ENCODE measurements at regions not wholly inside any gene's neighbourhood (a gene's known extent, or its start where the extent isn't known, plus 50 kb on each side); places are given as distances from the start of the nearest gene placed in this dataset.
A peak's percentile ranks its signal among the peaks of the same experiment; 100 is the strongest.
"Not testable (repeated sequence)": the region's sequence is repeated elsewhere in the genome, so short reads cannot be mapped to it uniquely, and the experiment has no call there.

DNA sequence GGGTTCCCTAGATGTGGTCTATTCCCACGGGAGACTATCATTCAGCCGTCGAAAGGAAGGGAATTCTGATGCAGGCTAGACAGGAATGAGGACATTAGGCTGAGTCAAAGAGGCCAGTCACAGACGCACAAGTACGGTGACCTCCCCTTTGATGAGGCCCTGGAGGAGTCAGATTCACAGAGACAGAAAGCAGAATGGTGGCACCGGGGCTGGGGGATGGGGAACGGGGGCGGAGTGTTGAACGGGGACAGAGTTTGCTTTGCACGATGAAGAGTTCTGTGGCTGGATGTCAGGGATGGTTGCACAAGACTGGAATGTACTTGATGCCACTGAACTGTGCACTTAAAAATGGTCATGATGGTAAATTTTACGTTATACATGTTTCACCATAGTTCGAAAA lies 3983.1 kb upstream of the TPTE start:
- not testable (repeated sequence) for H3K9me3 ChIP-seq, H3K36me3 ChIP-seq, DNase-seq, H3K4me3 ChIP-seq, H3K27me3 ChIP-seq

DNA sequence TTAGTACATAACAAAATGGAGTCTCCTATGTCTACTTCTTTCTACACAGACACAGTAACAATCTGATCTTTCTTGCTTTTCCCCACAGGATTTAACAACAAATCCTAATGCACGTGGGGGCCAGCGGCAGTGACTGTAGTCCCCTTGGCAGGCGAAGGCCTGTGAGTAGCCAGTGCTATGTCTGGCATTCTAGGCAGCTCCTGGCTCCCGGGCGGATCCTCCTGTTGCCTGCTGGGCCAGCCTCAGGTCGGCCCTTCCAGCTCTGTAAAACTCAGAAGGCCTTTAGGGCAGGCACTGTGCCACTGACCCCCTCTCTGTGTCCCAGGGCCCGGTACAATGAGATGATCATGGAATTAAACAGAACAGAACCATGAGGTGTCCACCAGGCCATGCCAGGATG lies 3981.7 kb upstream of the TPTE start:
- not testable (repeated sequence) for DNase-seq, H3K9me3 ChIP-seq, H3K4me3 ChIP-seq, H3K36me3 ChIP-seq, H3K27me3 ChIP-seq

GRCh38 chr21:6541036-6541435 lies 3980.3 kb upstream of the TPTE start:
- H3K36me3 ChIP-seq, H3K27me3 ChIP-seq, DNase-seq, H3K9me3 ChIP-seq, H3K4me3 ChIP-seq: not testable (repeated sequence)

DNA sequence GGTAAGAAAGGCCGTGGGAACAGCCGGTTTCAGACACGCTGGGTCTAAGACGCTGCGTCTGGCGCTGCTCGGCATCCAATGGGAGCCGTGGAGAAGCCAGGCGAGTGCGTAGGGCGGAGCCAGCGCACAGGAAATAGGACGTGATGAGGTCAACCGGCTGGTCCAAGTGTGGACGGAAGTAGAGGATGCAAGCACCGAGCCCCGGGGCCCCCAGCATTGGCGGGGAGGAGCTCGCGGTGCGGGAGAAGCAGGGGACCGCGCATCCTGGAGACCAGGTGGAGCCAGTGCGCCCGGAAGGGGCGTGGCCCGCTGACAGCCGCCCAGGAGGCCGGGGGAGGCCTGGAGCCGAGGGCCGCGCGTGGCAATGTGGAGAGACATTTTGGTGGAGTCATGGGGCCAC lies 3976.1 kb upstream of the TPTE start:
- not testable (repeated sequence) for DNase-seq, H3K4me3 ChIP-seq

DNA sequence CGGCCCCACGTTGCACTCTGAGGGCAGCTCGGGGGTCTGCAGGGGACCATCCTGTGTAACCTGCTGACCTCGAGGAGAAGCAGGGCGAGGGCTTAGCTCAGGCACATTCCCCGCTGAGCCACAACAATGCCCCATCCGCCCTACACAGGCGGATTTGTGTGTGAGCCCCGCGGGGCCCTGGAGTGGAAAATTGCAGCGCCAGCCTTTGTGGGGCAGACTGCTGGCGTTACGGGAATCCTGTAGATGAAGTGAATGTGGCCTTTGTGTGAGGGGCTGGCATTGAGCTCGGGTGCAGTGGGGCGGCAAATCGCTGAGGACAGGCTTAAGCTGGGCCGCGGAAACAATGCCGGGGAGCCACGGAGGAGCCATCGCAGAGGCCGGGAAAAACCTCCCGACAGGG lies 3970.3 kb upstream of the TPTE start:
- not testable (repeated sequence) for H3K9me3 ChIP-seq, H3K4me3 ChIP-seq, H3K36me3 ChIP-seq, H3K27me3 ChIP-seq, DNase-seq

More for the DNA sequence above, 3976.1 kb upstream of the TPTE start:
- not testable (repeated sequence) for H3K27me3 ChIP-seq, H3K36me3 ChIP-seq, H3K9me3 ChIP-seq

DNA sequence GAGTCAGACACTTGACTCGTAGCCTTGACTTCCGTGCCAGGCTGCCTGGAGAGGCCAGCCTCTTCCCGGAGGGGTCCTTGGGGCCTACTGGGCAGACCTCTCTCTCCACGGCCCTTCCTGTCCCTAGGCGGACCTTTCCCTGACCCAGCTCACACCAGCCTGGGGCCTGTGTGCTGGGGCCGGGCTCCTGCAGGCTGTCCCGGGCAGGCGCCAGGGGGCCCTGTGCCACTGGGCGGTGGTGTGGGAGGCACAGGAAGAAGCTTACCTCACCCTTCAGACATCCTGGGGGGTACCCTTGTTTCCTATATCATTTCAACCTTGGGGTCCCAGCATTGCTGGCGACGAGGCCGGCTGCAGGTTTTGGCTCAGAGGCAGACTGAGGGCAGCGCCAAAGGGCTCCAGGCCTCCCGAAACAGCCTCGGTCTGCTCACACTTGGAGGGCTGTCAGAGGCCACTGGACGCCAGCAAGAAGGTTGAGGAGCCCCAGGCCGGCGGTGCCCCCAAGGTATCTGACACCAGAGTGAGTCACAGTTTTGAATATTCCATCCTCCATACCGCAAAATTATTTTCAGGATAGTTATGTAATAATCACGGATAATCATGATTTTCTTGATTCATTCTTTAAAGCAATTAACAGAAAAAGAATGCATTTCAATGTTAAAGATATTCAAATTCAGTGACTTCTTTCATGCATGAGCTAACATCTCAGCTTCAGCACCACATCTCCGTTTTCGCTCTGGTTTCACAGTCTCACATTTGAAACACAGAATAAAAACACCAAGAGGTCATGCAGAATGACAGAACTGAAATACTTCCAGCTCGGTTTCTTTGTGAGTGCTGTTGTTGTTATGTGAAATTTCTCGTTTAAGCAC lies 3967.6 kb upstream of the TPTE start:
- H3K9me3 ChIP-seq, DNase-seq, H3K4me3 ChIP-seq, H3K36me3 ChIP-seq, H3K27me3 ChIP-seq: not testable (repeated sequence)

- H3K36me3 ChIP-seq, H3K4me3 ChIP-seq, DNase-seq, H3K9me3 ChIP-seq, H3K27me3 ChIP-seq: not testable (repeated sequence)
Measured at GRCh38 chr21:6554377-6554864, 3967.0 kb upstream of the TPTE start.

GRCh38 chr21:6556516-6556915 lies 3964.9 kb upstream of the TPTE start:
- H3K27me3 ChIP-seq, H3K4me3 ChIP-seq, H3K9me3 ChIP-seq, DNase-seq, H3K36me3 ChIP-seq: not testable (repeated sequence)

- H3K27me3 ChIP-seq, H3K4me3 ChIP-seq, H3K9me3 ChIP-seq, H3K36me3 ChIP-seq, DNase-seq: not testable (repeated sequence)
Measured at GRCh38 chr21:6557415-6557814, 3964.0 kb upstream of the TPTE start.

DNA sequence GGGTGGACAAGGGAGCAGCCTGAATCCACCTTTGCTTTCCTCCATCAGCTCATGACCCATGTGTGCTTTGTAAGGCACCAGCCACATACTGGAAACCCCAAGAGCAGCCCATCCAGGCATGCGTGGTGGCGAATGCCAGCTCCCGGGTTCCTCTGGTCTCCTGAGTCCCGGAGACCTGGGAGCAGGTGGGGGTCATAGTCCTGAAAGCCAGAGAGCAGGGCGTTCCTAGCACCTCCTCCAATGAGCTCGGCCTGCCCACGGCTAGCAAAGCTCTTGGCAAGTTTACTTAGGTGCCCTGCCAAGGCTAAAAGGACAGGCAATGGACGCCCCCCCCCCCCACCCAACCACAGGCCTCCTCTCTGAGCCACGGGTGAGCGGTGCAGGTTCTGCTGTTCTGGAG lies 3960.2 kb upstream of the TPTE start:
- H3K36me3 ChIP-seq, H3K9me3 ChIP-seq, H3K27me3 ChIP-seq, H3K4me3 ChIP-seq, DNase-seq: not testable (repeated sequence)

GRCh38 chr21:6561578-6561977 lies 3959.8 kb upstream of the TPTE start:
- not testable (repeated sequence) for DNase-seq, H3K4me3 ChIP-seq, H3K36me3 ChIP-seq, H3K27me3 ChIP-seq, H3K9me3 ChIP-seq

DNA sequence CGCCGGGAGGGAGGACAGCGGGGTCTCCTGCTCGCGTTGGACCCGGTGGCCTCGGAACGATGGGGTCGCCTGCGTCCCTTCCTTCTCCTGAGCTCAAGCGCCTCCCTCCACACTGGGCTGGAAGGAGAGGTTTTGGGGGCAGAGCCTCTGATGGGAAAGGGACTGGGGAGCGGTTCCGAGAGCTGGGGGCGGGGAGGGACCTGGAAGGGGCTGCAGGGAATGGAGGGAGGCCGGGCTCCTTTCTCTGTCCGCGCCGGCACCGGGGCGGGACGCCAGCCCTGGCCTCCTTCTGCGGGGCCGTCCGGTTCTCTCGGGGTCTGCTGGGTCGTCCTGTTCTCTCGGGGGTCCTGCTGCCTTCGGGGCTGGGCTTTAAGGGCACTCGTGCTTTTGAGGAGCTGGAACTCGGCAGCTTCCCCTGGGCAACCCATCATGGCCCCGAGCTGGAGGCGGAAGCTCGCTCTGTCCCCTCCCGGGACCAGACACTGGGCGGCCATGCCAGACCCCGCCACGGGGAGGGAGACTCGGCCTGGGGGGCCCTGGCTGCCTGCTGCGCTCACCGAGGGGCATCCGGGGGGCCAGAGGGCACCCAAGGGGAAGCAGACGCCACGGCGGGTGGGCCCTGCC lies 3956.7 kb upstream of the TPTE start:
- not testable (repeated sequence) for H3K36me3 ChIP-seq, H3K4me3 ChIP-seq, H3K27me3 ChIP-seq, H3K9me3 ChIP-seq, DNase-seq

DNA sequence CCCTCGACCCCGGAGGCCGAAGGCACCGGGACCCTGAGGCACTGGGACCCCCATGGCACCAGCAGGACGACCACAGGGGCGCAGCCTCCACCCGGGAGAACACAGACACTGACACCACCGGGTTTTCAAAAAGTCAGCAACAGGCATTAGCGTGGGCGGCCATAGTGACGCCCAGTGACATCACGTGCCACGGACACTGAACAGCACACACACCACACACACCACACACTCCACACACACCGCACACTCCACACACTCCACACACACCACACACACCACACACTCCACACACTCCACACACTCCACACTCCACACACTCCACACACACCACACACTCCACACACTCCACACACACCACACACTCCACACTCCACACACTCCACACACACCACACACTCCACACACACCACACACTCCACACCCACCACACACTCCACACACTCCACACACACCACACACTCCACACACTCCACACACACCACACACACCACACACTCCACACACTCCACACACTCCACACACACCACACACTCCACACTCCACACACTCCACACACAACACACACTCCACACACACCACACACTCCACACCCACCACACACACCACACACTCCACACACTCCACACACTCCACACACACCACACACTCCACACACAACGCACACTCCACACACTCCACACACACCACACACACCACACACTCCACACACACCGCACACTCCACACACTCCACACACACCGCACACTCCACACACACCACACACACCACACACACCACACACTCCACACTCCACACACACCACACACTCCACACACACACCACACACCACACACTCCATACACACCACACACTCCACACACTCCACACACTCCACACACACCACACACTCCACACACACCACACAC lies 3955.9 kb upstream of the TPTE start:
- not testable (repeated sequence) for H3K9me3 ChIP-seq, H3K4me3 ChIP-seq, H3K27me3 ChIP-seq, H3K36me3 ChIP-seq
- DNase-seq, result peak; percentile 46

- not testable (repeated sequence) for H3K9me3 ChIP-seq, H3K27me3 ChIP-seq, DNase-seq, H3K4me3 ChIP-seq, H3K36me3 ChIP-seq
Measured at GRCh38 chr21:6567542-6567941, 3953.8 kb upstream of the TPTE start.

DNA sequence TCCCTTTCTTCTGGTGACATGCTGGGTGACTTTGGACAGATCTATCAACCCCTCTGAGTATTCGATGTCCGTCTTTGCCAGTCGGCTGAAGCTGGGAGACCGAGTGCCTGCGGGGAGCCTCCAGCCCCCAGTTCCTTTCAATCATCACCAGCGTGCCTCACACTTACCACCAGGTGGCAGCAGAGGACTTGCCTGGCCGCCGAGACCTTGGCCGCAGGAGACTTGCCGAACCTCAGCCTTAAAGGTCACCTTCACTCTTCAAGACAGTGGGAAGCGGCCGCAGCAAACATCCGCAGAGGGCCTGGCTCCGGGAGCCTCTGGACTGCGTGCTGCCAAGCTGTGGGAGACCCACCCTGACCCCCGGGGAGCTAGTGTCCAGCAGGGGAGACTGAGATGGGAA lies 3952.2 kb upstream of the TPTE start:
- H3K36me3 ChIP-seq, DNase-seq, H3K27me3 ChIP-seq, H3K9me3 ChIP-seq, H3K4me3 ChIP-seq: not testable (repeated sequence)

- H3K9me3 ChIP-seq, H3K4me3 ChIP-seq, DNase-seq, H3K27me3 ChIP-seq, H3K36me3 ChIP-seq: not testable (repeated sequence)
Measured at GRCh38 chr21:6569587-6570392, 3951.6 kb upstream of the TPTE start.

All from MG63 (cell line).